Breast epithelium (tissue), 3 donors: ENCODE measurements at regions not wholly inside any gene's neighbourhood (a gene's known extent, or its start where the extent isn't known, plus 50 kb on each side); places are given as distances from the start of the nearest gene placed in this dataset.

Experiments
- POLR2A ChIP-seq: fragments of 450-650 bp; IDR thresholded peaks from one replicate; pipeline ENCODE4 v1.6.1; 2016; ENCODE audit warnings: antibody characterized with exemption, mild to moderate bottlenecking, moderate library complexity
- POLR2AphosphoS5 ChIP-seq, 3 donors: sonication (generic); formaldehyde crosslinking; IDR thresholded peaks; one replicate each; pipeline ENCODE4 v1.6.1; 2017; ENCODE audit warnings: antibody characterized with exemption in 3 of 3
- TF ChIP-seq, protein P1 (sequence below), 3 donors: fragments of 450-650 bp; IDR thresholded peaks; one replicate each; pipeline ENCODE4 v1.5.1; 2016 to 2017; ENCODE audit warnings: antibody characterized with exemption in 3 of 3, mild to moderate bottlenecking in 3 of 3, moderate library complexity in 3 of 3

DNA sequence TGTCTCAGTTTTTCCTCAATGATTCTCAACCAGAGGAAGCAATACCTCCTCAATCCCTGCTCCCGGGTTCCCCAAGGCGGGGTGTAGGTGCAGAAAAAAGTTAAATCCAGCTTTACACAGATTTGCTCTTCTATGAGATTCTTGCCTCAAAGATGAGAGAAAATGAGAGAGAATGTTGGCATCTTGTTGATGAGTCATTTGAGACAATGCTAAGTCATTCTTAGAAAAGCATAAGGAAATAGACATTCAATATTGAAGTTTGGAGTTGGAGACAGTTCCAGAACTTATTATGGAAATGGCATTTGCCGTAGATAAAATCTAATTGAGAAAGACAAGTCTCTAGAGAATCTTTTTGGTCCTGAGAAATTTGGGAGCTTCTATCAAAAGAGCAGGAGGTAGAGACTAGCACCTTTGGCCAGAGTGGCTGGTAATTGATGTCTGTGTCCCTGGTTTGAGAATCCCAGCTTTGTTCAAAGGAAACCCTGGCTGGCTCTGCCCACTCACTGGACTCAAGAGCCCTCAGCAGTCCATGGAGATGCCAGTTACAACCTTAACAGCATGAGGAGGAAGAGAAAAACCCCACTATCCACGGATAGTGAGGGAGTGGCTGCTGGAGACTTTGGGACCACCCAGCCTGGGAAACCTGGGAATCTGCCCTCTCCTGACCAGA, 181.2 kb downstream of the FAM124B start:
- TF ChIP-seq POLR2AphosphoS5 (IDR thresholded peaks at IDR 0.05) (no peak), POLR2A (no peak)
- TF ChIP-seq, protein P1, sequence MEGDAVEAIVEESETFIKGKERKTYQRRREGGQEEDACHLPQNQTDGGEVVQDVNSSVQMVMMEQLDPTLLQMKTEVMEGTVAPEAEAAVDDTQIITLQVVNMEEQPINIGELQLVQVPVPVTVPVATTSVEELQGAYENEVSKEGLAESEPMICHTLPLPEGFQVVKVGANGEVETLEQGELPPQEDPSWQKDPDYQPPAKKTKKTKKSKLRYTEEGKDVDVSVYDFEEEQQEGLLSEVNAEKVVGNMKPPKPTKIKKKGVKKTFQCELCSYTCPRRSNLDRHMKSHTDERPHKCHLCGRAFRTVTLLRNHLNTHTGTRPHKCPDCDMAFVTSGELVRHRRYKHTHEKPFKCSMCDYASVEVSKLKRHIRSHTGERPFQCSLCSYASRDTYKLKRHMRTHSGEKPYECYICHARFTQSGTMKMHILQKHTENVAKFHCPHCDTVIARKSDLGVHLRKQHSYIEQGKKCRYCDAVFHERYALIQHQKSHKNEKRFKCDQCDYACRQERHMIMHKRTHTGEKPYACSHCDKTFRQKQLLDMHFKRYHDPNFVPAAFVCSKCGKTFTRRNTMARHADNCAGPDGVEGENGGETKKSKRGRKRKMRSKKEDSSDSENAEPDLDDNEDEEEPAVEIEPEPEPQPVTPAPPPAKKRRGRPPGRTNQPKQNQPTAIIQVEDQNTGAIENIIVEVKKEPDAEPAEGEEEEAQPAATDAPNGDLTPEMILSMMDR (IDR thresholded peaks at IDR 0.05): no peak
